Activated T-cell treated with anti-CD3 and anti-CD28 coated beads for 48 hours (primary cell): ENCODE measurements at regions not wholly inside any gene's neighbourhood (a gene's known extent, or its start where the extent isn't known, plus 50 kb on each side); places are given as distances from the start of the nearest gene placed in this dataset.

Source experiments
- DNase-seq: peaks from one replicate; pipeline ENCODE4 v3.0.0-alpha.2; 2020; ENCODE audit warnings: low read depth

- no peak for DNase-seq
Observed at GRCh38 chr21:31500071-31500470, 156.0 kb upstream of the TIAM1 start.

- DNase-seq: no peak
Observed at GRCh38 chr21:31498985-31499384, 154.9 kb upstream of the TIAM1 start.

GRCh38 chr21:31497914-31498313, 153.9 kb upstream of the TIAM1 start:
- no peak for DNase-seq

DNA sequence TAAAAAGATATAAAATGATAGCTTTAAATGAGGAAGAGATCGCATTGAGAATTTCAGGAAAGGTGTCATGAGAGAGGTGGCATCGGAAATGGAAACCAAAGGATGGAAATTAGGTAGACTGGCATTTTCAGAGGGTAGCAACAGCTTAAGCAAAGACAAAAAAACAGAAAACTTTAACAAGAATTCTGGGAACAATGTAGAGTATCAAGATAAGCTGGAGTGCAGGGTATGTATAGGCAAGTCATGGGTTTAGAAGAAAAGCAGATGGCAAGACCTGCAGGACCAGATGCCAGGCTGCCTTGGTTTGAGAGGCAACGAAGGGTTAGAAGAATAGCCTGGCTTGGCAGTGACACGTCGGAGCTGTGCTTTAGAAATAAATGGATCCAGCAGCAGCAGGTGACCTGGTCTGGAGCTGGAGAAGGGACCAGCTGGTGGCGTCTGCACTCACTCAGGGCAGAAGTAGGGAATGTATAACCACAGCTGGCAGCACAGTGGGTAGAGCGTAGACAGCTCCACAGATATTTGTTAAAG, 149.4 kb upstream of the TIAM1 start:
- no peak for DNase-seq

- DNase-seq: no peak
Observed at GRCh38 chr21:31491617-31492016, 147.6 kb upstream of the TIAM1 start.

DNA sequence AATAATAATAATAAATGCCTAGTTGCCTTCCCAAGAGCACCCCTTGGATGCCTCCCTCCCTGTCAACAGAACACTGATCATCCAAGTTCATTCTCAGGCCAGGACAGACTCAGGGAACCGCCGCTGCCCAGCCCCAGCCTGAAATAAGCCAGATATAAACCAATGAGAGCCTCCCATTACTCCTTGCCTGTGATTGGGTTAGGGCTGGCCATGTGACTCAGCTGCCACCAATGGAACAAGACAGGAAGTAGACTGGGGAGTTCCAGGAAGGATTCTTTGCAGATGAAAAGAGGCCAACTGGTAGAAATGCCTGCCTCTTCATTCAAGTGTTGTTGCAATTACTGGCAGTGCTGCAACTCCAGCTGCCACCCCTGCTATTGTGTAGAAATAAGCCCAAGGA, 146.4 kb upstream of the TIAM1 start:
- no peak for DNase-seq

- DNase-seq: no peak
Observed at GRCh38 chr21:31489726-31490125, 145.7 kb upstream of the TIAM1 start.

- DNase-seq: no peak
Observed at GRCh38 chr21:31489014-31489413, 145.0 kb upstream of the TIAM1 start.

- no peak for DNase-seq
Observed at GRCh38 chr21:31484219-31484618, 140.2 kb upstream of the TIAM1 start.

- DNase-seq: no peak
Observed at GRCh38 chr21:31483146-31483545, 139.1 kb upstream of the TIAM1 start.

GRCh38 chr21:31482460-31482859, 138.4 kb upstream of the TIAM1 start:
- DNase-seq: no peak

DNA sequence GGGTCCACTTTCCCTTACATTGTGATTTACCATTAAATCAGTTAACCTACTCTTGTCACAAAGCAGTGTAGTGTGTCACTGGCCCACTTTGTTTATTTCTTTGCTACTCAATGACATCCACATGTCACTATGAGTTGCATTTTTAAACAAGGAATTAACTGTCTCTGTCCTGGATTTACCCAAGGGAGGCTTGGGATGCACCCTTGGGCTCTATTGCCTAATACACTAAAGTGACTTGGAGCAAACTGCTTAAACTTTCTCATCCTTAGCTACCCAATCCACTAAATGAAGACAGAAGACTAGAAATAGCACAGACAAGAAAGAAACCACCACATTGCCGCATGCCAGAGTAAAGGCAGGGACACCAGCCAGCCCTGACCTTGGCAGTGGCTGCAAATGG, 136.2 kb upstream of the TIAM1 start:
- no peak for DNase-seq

- no peak for DNase-seq
Observed at GRCh38 chr21:31479714-31480113, 135.7 kb upstream of the TIAM1 start.

- DNase-seq: no peak
Observed at GRCh38 chr21:31479222-31479621, 135.2 kb upstream of the TIAM1 start.

DNA sequence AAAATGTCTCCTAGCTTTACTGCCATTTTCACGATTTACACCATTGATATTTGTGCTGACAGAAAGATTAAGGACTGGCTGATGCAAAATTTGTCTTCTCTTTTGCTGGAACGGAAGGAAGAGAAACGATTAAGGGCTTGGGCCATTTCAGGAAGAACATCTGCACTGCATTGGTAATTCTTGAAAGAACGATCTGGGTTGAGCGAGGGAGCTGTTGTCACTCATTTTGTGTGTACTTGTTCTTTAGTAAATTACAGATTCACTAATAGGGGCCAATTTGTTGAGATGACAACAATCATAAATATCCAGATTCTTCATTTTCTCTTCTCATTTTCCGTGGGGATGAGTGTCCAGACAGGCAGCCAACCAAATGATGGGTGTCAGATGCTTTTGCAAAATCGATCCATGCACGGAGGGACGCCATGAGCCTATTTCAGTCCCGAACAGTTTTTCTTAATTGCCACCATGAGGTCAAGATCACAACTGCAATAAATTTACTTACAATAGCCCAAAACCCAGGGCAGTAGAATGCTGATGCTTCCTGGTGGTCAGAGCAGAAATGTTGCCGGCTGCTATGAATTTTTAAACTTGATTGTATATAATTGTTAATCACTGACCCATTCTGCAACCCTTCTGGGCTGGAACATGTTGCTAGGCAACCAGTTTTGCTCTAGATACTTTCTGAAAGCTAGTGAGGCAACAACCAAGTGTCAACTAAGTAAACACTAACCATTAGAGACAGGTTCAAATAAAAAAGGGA, 132.4 kb upstream of the TIAM1 start:
- DNase-seq: no peak

- DNase-seq: no peak
Observed at GRCh38 chr21:31475223-31475622, 131.2 kb upstream of the TIAM1 start.

- DNase-seq: no peak
Observed at GRCh38 chr21:31473685-31474345, 129.8 kb upstream of the TIAM1 start.

DNA sequence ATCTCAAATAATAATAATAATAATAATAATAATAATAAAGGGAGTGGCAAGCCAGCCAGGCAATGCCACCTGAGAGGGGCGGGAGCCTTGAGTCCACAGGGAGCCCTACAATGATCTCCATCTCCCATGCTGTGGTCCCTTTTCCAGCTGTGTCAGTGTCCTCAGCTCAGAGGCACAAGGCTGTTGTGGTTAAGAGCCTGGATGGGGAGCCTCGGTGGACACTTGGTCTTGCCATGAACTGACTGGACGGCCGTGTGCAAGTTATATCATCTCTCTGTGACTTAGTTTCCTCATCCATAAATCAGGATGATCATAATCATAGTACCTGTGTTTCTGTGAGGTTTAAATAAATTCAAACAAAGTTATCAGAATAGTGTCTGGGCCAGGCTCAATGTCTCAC, 127.8 kb upstream of the TIAM1 start:
- DNase-seq: no peak

DNA sequence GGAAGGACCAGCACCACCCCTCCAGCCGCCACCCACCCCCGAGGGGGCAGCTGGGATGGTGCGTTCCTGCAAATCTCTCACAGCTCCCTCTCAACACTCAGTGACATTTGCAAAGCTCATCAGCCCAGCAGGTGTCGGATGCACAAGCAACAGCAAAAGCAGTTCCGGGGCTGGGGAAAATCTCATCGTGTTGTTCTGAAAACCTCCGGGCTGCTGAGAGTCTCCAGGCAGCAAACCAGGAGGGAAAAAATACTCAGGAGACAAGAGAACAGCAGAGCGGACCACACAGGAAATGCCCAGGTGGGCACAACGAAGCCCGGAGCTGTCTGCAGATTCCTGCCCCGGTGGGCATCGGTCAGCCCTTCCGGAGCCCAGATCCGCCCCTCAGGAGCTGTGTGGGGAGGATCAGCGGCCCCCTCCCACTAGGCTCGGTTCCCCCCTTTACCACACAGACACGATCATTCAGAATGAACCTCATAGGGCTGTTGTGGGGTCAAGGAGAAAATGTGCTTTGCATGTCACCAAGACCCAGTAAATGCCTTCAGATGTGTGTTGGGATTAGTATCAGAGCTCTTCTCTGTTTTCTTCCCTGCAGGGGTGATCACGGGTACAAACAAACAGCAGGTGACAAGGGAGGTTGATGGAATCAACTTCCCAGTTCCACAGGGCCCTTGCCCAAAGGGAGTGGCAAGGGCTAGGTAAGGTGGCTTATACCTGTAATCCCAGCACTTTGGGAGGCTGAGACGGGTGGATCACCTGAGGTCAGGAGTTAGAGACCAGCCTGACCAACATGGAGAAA, 127.0 kb upstream of the TIAM1 start:
- no peak for DNase-seq

DNA sequence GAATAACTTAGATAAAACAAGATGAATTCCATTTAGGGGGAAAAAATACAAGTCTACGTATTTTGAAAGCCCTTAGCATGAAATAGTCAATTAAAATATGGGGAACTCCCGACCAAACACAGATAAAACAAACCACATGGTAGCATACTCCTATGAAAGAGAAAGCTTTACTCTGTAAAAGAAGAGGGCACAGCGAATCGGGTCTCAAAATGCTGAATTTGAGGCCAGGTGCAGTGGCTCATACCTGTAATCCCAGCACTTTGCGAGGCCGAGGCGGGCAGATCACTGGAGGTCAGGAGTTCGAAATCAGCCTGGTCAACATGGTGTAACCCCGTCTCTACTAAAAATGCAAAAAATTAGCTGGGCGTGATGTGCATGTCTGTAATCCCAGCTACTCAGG, 116.9 kb upstream of the TIAM1 start:
- no peak for DNase-seq

DNA sequence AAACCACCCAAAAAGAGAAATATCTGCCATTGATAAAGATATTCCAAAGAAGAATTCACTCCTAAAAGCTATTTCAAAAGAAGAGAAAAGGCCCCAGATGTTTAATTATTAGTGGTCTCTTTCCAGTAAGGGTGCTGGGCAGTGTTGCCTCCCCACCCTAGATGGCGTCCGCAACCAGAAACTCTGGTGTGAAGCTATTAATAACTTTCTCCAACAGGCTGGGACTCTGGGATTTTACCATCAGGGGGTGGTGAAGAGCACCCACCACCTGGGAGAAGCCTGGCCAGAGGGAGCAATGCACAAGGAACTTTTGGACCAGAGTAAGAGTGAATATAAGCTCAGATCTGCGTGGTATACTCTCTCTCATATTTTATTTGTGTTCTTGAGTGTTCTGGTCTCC, 115.4 kb upstream of the TIAM1 start:
- DNase-seq: no peak

DNA sequence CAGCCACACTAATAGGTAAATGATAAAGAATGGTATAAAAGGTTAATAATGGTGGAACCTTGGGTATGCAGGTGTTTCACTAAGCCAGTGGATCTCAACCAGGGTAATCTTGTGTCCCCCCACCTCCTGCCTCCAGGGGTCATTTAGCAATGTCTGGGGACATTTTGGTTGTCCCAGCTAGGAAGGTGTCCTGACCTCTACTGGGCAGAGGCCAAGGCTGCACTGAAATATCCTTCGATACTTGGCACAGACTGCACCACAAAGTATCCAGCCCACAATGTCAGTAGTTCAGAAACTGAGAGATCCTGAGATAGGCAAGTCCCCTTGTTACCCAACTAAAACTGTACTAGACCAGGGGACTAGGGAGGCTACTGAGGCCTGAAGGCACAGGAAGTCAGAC, 113.6 kb upstream of the TIAM1 start:
- no peak for DNase-seq

- DNase-seq: no peak
Observed at GRCh38 chr21:31456201-31456600, 112.1 kb upstream of the TIAM1 start.
